OCI-LY7 (cell line): ENCODE measurements at regions not wholly inside any gene's neighbourhood (a gene's known extent, or its start where the extent isn't known, plus 50 kb on each side); places are given as distances from the start of the nearest gene placed in this dataset.

ENCODE experiments used
- EZH2phosphoT487 ChIP-seq: fragments of 200-600 bp; sonication (generic); IDR thresholded peaks from 2 replicates; pipeline ENCODE4 v1.6.1; 2018; ENCODE audit warnings: low read depth, borderline replicate concordance, mild to moderate bottlenecking, mixed run types, antibody characterized with exemption, low read length, moderate library complexity, mixed read lengths
- TF ChIP-seq, protein P1 (sequence below): fragments of 200-600 bp; sonication (generic); conservative IDR thresholded peaks from 2 replicates; pipeline ENCODE4 v1.5.1; 2014; ENCODE audit warnings: mild to moderate bottlenecking, antibody characterized with exemption, low read length, moderate library complexity, mixed read lengths

DNA sequence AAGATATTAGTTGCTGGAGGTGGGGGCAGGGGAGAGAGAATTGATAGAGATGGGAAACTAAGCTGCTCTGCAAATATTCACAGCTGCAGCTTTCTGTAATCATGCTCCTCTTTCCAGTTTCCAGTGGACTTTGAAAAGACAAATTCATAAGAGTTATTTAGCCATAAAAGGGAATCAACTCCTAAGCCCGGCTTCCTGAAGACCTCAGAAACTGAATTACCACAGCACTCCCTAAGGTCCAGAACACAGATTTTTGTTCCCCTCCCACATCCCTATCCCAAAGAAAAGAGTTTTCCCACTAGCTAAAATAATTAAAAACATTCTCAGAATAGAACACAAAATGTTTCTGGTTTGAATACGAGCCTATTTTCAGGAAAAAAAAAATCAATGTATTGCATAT is 871.8 kb upstream of the NR2F2 start:
- TF ChIP-seq, protein P1, sequence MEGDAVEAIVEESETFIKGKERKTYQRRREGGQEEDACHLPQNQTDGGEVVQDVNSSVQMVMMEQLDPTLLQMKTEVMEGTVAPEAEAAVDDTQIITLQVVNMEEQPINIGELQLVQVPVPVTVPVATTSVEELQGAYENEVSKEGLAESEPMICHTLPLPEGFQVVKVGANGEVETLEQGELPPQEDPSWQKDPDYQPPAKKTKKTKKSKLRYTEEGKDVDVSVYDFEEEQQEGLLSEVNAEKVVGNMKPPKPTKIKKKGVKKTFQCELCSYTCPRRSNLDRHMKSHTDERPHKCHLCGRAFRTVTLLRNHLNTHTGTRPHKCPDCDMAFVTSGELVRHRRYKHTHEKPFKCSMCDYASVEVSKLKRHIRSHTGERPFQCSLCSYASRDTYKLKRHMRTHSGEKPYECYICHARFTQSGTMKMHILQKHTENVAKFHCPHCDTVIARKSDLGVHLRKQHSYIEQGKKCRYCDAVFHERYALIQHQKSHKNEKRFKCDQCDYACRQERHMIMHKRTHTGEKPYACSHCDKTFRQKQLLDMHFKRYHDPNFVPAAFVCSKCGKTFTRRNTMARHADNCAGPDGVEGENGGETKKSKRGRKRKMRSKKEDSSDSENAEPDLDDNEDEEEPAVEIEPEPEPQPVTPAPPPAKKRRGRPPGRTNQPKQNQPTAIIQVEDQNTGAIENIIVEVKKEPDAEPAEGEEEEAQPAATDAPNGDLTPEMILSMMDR = no peak
- no peak for TF ChIP-seq EZH2phosphoT487
